K562 (cell line): ENCODE measurements at regions not wholly inside any gene's neighbourhood (a gene's known extent, or its start where the extent isn't known, plus 50 kb on each side); places are given as distances from the start of the nearest gene placed in this dataset.

Experiments
- ATAC-seq: fragments of 200-7000 bp; cut with Tn5 transposase; 3 replicates; pipeline ENCODE4 v1.9.1; 2020; ENCODE audit warnings: moderate library complexity
- BruUV-seq: library from RNA; stranded (reverse); fragments of 400-500 nt; replicated peaks from 2 replicates; lab custom pipeline; 2021; lab: Mats Ljungman, UMichigan
- CTCF ChIA-PET: fragments of 300-600 bp; formaldehyde crosslinking; extraction: SDS; loops from one replicate; lab custom pipeline; 2021; ENCODE audit warnings: low intra/inter-chr PET ratio; lab: Yijun Ruan, JAX
- POLR2A ChIA-PET: fragments of 300-600, 350-650 bp; sonication (Branson Sonifier 250); formaldehyde crosslinking; extraction: SDS; loops from one replicate; lab custom pipeline; 2021; ENCODE audit warnings: antibody characterized with exemption, inconsistent platforms; lab: Yijun Ruan, JAX
- DNase-seq, 4 experiments: peaks; one replicate each; pipeline versions ENCODE4 v3.0.0 to v3.0.0-alpha.2; 2011 to 2018; ENCODE audit warnings: low spot score in 3 of 4, mixed read lengths in 3 of 4; ENCODE audit errors: extremely low read depth in 1 of 4
- FAIRE-seq: peaks from 2 replicates; lab custom pipeline; 2011; peaks lifted over from hg19 to GRCh38; lab: Jason Lieb, UNC
- H2AFZ ChIP-seq: 2 replicates; pipeline ENCODE4 v1.6.0; 2011; ENCODE audit warnings: low read depth, low read length, control low read depth, inconsistent platforms
- H3K27ac ChIP-seq: fragments of 200-600 bp; 3 replicates; pipeline ENCODE4 v1.8.0; 2011; ENCODE audit warnings: low read depth, mild to moderate bottlenecking, control low read depth, inconsistent platforms, low read length, moderate library complexity, mixed read lengths; ENCODE audit errors: extremely low read depth
- H3K27me3 ChIP-seq, 2 experiments: fragments of 300-600 bp in 1 of 2; 2 replicates in 1 of 2; 3 replicates in 1 of 2; pipeline versions ENCODE4 v1.6.0 to v1.8.0; 2011; ENCODE audit warnings: inconsistent platforms in 2 of 2, low read length in 2 of 2, mild to moderate bottlenecking in 1 of 2, mixed read lengths in 1 of 2, moderate library complexity in 1 of 2; ENCODE audit not compliant: control insufficient read depth in 2 of 2, insufficient read depth in 2 of 2
- H3K36me3 ChIP-seq: fragments of 300-600 bp; 3 replicates; pipeline ENCODE4 v1.8.0; 2011; ENCODE audit warnings: mild to moderate bottlenecking, low read length, inconsistent platforms; ENCODE audit not compliant: control insufficient read depth, insufficient read depth
- H3K4me1 ChIP-seq, 2 experiments: fragments of 200-600 bp in 1 of 2; replicated peaks in 1 of 2; 2 replicates in 1 of 2; 3 replicates in 1 of 2; pipeline versions ENCODE4 v1.5.1 to v1.8.0; 2011; ENCODE audit warnings: inconsistent platforms in 2 of 2, low read length in 2 of 2, mild to moderate bottlenecking in 1 of 2, mixed read lengths in 1 of 2, moderate library complexity in 1 of 2; ENCODE audit not compliant: control insufficient read depth in 2 of 2, insufficient read depth in 2 of 2
- H3K4me2 ChIP-seq: 2 replicates; pipeline ENCODE4 v1.6.1; 2011; ENCODE audit warnings: low read length, control low read depth, inconsistent platforms, mixed read lengths; ENCODE audit not compliant: insufficient read depth
- H3K4me3 ChIP-seq: fragments of 200-600 bp; sonication (generic), shearing (Covaris generic); 2 replicates; pipeline ENCODE4 v1.5.1; 2016; ENCODE audit warnings: control low read depth, inconsistent platforms
- H3K79me2 ChIP-seq: fragments of 200-600 bp; 3 replicates; pipeline ENCODE4 v1.8.0; 2011; ENCODE audit warnings: low read length, inconsistent platforms; ENCODE audit not compliant: control insufficient read depth, insufficient read depth
- H3K9ac ChIP-seq, 2 experiments: 2 replicates each; pipeline versions ENCODE4 v1.6.0 to v1.6.1; 2011; ENCODE audit warnings: low read depth in 2 of 2, low read length in 2 of 2, control low read depth in 1 of 2, inconsistent platforms in 1 of 2, mild to moderate bottlenecking in 1 of 2, mixed read lengths in 1 of 2; ENCODE audit not compliant: insufficient read depth in 1 of 2
- H3K9me1 ChIP-seq: one replicate; pipeline ENCODE4 v1.6.0; 2011; ENCODE audit warnings: inconsistent platforms, mild to moderate bottlenecking, low read length, moderate library complexity; ENCODE audit not compliant: control insufficient read depth, insufficient read depth
- H3K9me3 ChIP-seq: replicated peaks from 2 replicates; pipeline ENCODE4 v1.5.1; 2011; ENCODE audit warnings: low read depth, low read length, inconsistent platforms; ENCODE audit not compliant: control insufficient read depth, insufficient read depth
- H4K20me1 ChIP-seq: replicated peaks from 2 replicates; pipeline ENCODE4 v1.6.1; 2011; ENCODE audit warnings: low read length, inconsistent platforms, mixed read lengths; ENCODE audit not compliant: control insufficient read depth, insufficient read depth
- CBX8 ChIP-seq: fragments of 200-600 bp; sonication (generic); IDR thresholded peaks from 2 replicates; pipeline ENCODE4 v1.6.1; 2012; ENCODE audit warnings: borderline replicate concordance, mixed run types, low read depth, mild to moderate bottlenecking, moderate library complexity, mixed read lengths, low read length, control low read depth, inconsistent platforms; ENCODE audit not compliant: poor library complexity, severe bottlenecking; ENCODE audit errors: extremely low read depth
- CTCFL ChIP-seq: IDR thresholded peaks from 2 replicates; pipeline ENCODE4 v1.6.1; 2011; ENCODE audit warnings: borderline replicate concordance, low read depth, mild to moderate bottlenecking, moderate library complexity, low read length; ENCODE audit not compliant: insufficient read depth, poor library complexity, severe bottlenecking
- DDX20 ChIP-seq: fragments of 450-650 bp; IDR thresholded peaks from 2 replicates; pipeline ENCODE4 v1.6.1; 2016; ENCODE audit warnings: missing genetic modification characterization, low read depth, mild to moderate bottlenecking, missing compliant biosample characterization, moderate library complexity
- FOXJ3 ChIP-seq: sonication (generic); formaldehyde crosslinking; IDR thresholded peaks from 2 replicates; pipeline ENCODE4 v1.4.0; 2020; ENCODE audit warnings: mild to moderate bottlenecking, missing genetic modification reagents
- KAT8 ChIP-seq: fragments of 450-650 bp; IDR thresholded peaks from 2 replicates; pipeline ENCODE4 v1.6.1; 2016; ENCODE audit warnings: low read depth, mild to moderate bottlenecking
- NELFE ChIP-seq: IDR thresholded peaks from 2 replicates; pipeline ENCODE4 v1.6.1; 2011; ENCODE audit warnings: mild to moderate bottlenecking; ENCODE audit not compliant: insufficient read depth, insufficient read length
- NFE2 ChIP-seq: IDR thresholded peaks from 2 replicates; pipeline ENCODE4 v1.6.1; 2014; ENCODE audit warnings: antibody characterized with exemption, low read depth
- RFX7 ChIP-seq: fragments of 250-450 bp; sonication (Bioruptor Pico); IDR thresholded peaks from 2 replicates; pipeline ENCODE4 v1.5.1; 2021; ENCODE audit warnings: mild to moderate bottlenecking
- ZKSCAN1 ChIP-seq: fragments of 150-350 bp; IDR thresholded peaks from 2 replicates; pipeline ENCODE4 v1.6.1; 2016; ENCODE audit warnings: low read depth, low read length
- ZKSCAN3 ChIP-seq: fragments of 250-450 bp; sonication (Bioruptor Pico); IDR thresholded peaks from 2 replicates; pipeline ENCODE4 v1.4.0; 2020
- ZNF830 ChIP-seq: fragments of 250-450 bp; sonication (Bioruptor Pico); IDR thresholded peaks from 2 replicates; pipeline ENCODE4 v1.5.0; 2021; ENCODE audit warnings: mild to moderate bottlenecking
- in situ Hi-C: fragments of 300-500 bp; cut with MboI; formaldehyde crosslinking; loops from 4 replicates; pipeline ENCODE4 v1.15.0; 2018; ENCODE audit warnings: inconsistent platforms, mixed read lengths
- intact Hi-C: fragments of 100-400 bp; cut with micrococcal nuclease; formaldehyde crosslinking; loops from 2 replicates; pipeline ENCODE4 v1.14.2; 2022
- TF ChIP-seq, protein P1 (sequence below): sonication (generic); formaldehyde crosslinking; IDR thresholded peaks from 2 replicates; pipeline ENCODE4 v1.8.1; 2023; ENCODE audit warnings: mild to moderate bottlenecking, missing genetic modification reagents
- TF ChIP-seq, protein P2 (sequence below), 2 experiments: fragments of 450-650 bp; conservative IDR thresholded peaks; 2 replicates each; pipeline ENCODE4 v1.6.1; 2017; ENCODE audit warnings: mild to moderate bottlenecking in 2 of 2, moderate library complexity in 2 of 2

- in situ Hi-C loops, result no loop called here
- Histone ChIP-seq H3K36me3 (no peaks in the 10 kb centered on the region), H3K4me3 (no peak overlapping the region), H3K4me1 (no peaks in the 10 kb centered on the region), H3K9me3 (no peaks in the 10 kb centered on the region), H4K20me1 (no peaks in the 10 kb centered on the region), H3K27me3 (no peaks in the 10 kb centered on the region), H3K27ac (no peak overlapping the region), H2AFZ (no peak overlapping the region), H3K9me1 (no peaks in the 10 kb centered on the region), H3K4me2 (no peak overlapping the region), H3K9ac (no peak overlapping the region), H3K79me2 (no peaks in the 10 kb centered on the region)
- intact Hi-C loops, result no loop called here
- no peak for TF ChIP-seq RFX7
- TF ChIP-seq CBX8, result no peak
- no peak for TF ChIP-seq FOXJ3 (CRISPR knock-in tag)
- no peak for TF ChIP-seq NFE2
- TF ChIP-seq ZNF830 (CRISPR knock-in tag), result no peak
- no peak for TF ChIP-seq CTCFL
- no peak for TF ChIP-seq KAT8
- TF ChIP-seq, protein P1, sequence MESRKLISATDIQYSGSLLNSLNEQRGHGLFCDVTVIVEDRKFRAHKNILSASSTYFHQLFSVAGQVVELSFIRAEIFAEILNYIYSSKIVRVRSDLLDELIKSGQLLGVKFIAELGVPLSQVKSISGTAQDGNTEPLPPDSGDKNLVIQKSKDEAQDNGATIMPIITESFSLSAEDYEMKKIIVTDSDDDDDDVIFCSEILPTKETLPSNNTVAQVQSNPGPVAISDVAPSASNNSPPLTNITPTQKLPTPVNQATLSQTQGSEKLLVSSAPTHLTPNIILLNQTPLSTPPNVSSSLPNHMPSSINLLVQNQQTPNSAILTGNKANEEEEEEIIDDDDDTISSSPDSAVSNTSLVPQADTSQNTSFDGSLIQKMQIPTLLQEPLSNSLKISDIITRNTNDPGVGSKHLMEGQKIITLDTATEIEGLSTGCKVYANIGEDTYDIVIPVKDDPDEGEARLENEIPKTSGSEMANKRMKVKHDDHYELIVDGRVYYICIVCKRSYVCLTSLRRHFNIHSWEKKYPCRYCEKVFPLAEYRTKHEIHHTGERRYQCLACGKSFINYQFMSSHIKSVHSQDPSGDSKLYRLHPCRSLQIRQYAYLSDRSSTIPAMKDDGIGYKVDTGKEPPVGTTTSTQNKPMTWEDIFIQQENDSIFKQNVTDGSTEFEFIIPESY (CRISPR knock-in tag), result no peak
- TF ChIP-seq ZKSCAN3 (CRISPR knock-in tag), result no peak
- no peak for TF ChIP-seq ZKSCAN1
- TF ChIP-seq, protein P2, sequence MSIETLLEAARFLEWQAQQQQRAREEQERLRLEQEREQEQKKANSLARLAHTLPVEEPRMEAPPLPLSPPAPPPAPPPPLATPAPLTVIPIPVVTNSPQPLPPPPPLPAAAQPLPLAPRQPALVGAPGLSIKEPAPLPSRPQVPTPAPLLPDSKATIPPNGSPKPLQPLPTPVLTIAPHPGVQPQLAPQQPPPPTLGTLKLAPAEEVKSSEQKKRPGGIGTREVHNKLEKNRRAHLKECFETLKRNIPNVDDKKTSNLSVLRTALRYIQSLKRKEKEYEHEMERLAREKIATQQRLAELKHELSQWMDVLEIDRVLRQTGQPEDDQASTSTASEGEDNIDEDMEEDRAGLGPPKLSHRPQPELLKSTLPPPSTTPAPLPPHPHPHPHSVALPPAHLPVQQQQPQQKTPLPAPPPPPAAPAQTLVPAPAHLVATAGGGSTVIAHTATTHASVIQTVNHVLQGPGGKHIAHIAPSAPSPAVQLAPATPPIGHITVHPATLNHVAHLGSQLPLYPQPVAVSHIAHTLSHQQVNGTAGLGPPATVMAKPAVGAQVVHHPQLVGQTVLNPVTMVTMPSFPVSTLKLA (conservative IDR thresholded peaks at IDR 0.05), result no peak
- no peak for TF ChIP-seq NELFE
- TF ChIP-seq DDX20 (tag), result no peak
- ChIA-PET POLR2A (no interaction called here), CTCF (no interaction called here)
- BruUV-seq, result no TSS peak
- FAIRE-seq (no peak), DNase-seq (no peak), ATAC-seq (no peak)
These were observed 293.9 kb upstream of the HSFY2 start for GRCh38 chrY:19067435-19067834.
